ENCODE measurements at regions not wholly inside any gene's neighbourhood (a gene's known extent, or its start where the extent isn't known, plus 50 kb on each side); places are given as distances from the start of the nearest gene placed in this dataset.

DNA sequence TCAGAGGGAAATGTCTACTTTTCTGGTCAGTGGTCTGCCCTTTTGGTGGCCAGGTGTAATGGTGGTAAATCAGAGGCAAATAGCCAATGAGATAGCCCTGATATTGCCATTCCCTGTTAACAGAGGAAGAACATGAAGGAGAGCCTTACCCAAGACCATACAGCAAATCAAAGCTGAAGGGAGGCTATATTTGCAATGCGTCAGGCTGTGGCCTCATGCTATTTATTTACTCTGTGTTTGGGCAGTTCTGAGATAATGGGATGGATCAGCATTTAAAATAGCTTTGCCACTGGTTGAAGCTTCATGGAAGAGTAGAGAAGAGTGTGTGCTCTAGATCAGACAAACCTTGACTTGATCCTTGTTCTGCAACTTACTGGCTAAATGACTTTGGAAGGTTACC, 73.3 kb upstream of the MAML3 start:
- no peaks in the 10 kb centered on the region for H3K9me2 ChIP-seq (ENCODE audit: insufficient read depth)
- H2AFZ ChIP-seq (ENCODE audit: low read depth, low read length, poor library complexity, severe bottlenecking): no peak overlapping the region
- intact Hi-C loops (cut with micrococcal nuclease): no loop called here
- BruUV-seq (replicated peaks): no TSS peak
- no peak overlapping the region for H3K4me3 ChIP-seq (replicated peaks in 1 of 2; ENCODE audit: low read depth in 1 of 2, low read length in 2 of 2)
- H3K27ac ChIP-seq (ENCODE audit: low read depth, low read length): no peak overlapping the region
- H3K79me2 ChIP-seq (ENCODE audit: insufficient read depth, low read length): no peaks in the 10 kb centered on the region
- no peak for TF ChIP-seq TCF7L2 (IDR thresholded peaks at IDR 0.05; ENCODE audit: borderline replicate concordance, extremely low read depth, insufficient read depth, insufficient read length)
- no peak for TF ChIP-seq ZFX (IDR thresholded peaks at IDR 0.05)
- no peak for TF ChIP-seq JUND (IDR thresholded peaks at IDR 0.05)
- TF ChIP-seq, protein P1, sequence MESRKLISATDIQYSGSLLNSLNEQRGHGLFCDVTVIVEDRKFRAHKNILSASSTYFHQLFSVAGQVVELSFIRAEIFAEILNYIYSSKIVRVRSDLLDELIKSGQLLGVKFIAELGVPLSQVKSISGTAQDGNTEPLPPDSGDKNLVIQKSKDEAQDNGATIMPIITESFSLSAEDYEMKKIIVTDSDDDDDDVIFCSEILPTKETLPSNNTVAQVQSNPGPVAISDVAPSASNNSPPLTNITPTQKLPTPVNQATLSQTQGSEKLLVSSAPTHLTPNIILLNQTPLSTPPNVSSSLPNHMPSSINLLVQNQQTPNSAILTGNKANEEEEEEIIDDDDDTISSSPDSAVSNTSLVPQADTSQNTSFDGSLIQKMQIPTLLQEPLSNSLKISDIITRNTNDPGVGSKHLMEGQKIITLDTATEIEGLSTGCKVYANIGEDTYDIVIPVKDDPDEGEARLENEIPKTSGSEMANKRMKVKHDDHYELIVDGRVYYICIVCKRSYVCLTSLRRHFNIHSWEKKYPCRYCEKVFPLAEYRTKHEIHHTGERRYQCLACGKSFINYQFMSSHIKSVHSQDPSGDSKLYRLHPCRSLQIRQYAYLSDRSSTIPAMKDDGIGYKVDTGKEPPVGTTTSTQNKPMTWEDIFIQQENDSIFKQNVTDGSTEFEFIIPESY (IDR thresholded peaks at IDR 0.05; ENCODE audit: extremely low read depth, insufficient replicate concordance, low read length): no peak
- no peak for TF ChIP-seq SIN3A (IDR thresholded peaks at IDR 0.05; ENCODE audit: low read depth)
- no peak for TF ChIP-seq POLR2A (IDR thresholded peaks at IDR 0.05; ENCODE audit: borderline replicate concordance, extremely low read depth, insufficient read depth, insufficient read length)
- no peak for TF ChIP-seq YY1 (IDR thresholded peaks at IDR 0.05; ENCODE audit: extremely low read depth, insufficient replicate concordance, low read depth, low read length)
- TF ChIP-seq CBX3 (IDR thresholded peaks at IDR 0.05; ENCODE audit: low read depth): no peak
- no peak for TF ChIP-seq SP1 (IDR thresholded peaks at IDR 0.05; ENCODE audit: low read depth)
- no peak for TF ChIP-seq RAD21 (IDR thresholded peaks at IDR 0.05; ENCODE audit: low read depth)
- TF ChIP-seq, protein P2, sequence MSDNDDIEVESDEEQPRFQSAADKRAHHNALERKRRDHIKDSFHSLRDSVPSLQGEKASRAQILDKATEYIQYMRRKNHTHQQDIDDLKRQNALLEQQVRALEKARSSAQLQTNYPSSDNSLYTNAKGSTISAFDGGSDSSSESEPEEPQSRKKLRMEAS (IDR thresholded peaks at IDR 0.05): no peak
- no peak for TF ChIP-seq EZH2 (IDR thresholded peaks at IDR 0.05)
- TF ChIP-seq, protein P3, sequence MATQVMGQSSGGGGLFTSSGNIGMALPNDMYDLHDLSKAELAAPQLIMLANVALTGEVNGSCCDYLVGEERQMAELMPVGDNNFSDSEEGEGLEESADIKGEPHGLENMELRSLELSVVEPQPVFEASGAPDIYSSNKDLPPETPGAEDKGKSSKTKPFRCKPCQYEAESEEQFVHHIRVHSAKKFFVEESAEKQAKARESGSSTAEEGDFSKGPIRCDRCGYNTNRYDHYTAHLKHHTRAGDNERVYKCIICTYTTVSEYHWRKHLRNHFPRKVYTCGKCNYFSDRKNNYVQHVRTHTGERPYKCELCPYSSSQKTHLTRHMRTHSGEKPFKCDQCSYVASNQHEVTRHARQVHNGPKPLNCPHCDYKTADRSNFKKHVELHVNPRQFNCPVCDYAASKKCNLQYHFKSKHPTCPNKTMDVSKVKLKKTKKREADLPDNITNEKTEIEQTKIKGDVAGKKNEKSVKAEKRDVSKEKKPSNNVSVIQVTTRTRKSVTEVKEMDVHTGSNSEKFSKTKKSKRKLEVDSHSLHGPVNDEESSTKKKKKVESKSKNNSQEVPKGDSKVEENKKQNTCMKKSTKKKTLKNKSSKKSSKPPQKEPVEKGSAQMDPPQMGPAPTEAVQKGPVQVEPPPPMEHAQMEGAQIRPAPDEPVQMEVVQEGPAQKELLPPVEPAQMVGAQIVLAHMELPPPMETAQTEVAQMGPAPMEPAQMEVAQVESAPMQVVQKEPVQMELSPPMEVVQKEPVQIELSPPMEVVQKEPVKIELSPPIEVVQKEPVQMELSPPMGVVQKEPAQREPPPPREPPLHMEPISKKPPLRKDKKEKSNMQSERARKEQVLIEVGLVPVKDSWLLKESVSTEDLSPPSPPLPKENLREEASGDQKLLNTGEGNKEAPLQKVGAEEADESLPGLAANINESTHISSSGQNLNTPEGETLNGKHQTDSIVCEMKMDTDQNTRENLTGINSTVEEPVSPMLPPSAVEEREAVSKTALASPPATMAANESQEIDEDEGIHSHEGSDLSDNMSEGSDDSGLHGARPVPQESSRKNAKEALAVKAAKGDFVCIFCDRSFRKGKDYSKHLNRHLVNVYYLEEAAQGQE (IDR thresholded peaks at IDR 0.05; ENCODE audit: low read depth): no peak
- TF ChIP-seq, protein P4, sequence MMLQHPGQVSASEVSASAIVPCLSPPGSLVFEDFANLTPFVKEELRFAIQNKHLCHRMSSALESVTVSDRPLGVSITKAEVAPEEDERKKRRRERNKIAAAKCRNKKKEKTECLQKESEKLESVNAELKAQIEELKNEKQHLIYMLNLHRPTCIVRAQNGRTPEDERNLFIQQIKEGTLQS (IDR thresholded peaks at IDR 0.05): no peak
- no peak for TF ChIP-seq SRF (IDR thresholded peaks at IDR 0.05; ENCODE audit: low read depth)
- TF ChIP-seq CEBPB (IDR thresholded peaks at IDR 0.05; ENCODE audit: low read depth): no peak
- TF ChIP-seq EZH2phosphoT487 (IDR thresholded peaks at IDR 0.05; ENCODE audit: borderline replicate concordance): no peak
- TF ChIP-seq, protein P5, sequence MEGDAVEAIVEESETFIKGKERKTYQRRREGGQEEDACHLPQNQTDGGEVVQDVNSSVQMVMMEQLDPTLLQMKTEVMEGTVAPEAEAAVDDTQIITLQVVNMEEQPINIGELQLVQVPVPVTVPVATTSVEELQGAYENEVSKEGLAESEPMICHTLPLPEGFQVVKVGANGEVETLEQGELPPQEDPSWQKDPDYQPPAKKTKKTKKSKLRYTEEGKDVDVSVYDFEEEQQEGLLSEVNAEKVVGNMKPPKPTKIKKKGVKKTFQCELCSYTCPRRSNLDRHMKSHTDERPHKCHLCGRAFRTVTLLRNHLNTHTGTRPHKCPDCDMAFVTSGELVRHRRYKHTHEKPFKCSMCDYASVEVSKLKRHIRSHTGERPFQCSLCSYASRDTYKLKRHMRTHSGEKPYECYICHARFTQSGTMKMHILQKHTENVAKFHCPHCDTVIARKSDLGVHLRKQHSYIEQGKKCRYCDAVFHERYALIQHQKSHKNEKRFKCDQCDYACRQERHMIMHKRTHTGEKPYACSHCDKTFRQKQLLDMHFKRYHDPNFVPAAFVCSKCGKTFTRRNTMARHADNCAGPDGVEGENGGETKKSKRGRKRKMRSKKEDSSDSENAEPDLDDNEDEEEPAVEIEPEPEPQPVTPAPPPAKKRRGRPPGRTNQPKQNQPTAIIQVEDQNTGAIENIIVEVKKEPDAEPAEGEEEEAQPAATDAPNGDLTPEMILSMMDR (IDR thresholded peaks at IDR 0.05 in 2 of 3, conservative IDR thresholded peaks at IDR 0.05 in 1 of 3; ENCODE audit: borderline replicate concordance in 1 of 3, insufficient read depth in 1 of 3, low read depth in 2 of 3, low read length in 2 of 3): no peak
- TF ChIP-seq EGR1 (IDR thresholded peaks at IDR 0.05; ENCODE audit: low read depth): no peak
- no peak for TF ChIP-seq ELF1 (IDR thresholded peaks at IDR 0.05; ENCODE audit: borderline replicate concordance, low read depth)
- no peak overlapping the region for H3K9ac ChIP-seq (ENCODE audit: low read length)
- RAD21 ChIA-PET (ENCODE audit: low non-redundant PET in 1 of 2, low total read pairs in 2 of 2, uncharacterized antibody in 2 of 2, unreplicated experiment in 2 of 2): no interaction called here
- CTCF ChIA-PET: no interaction called here
- H3K4me2 ChIP-seq (ENCODE audit: low read length): no peak overlapping the region
- H3K9me3 ChIP-seq (ENCODE audit: control insufficient read depth in 1 of 2, insufficient read depth in 1 of 2, low read depth in 1 of 2, low read length in 2 of 2): no peaks in the 10 kb centered on the region
- H3K36me3 ChIP-seq (ENCODE audit: control insufficient read depth in 1 of 2, insufficient read depth in 2 of 2, low read length in 2 of 2): no peaks in the 10 kb centered on the region
- no peak for ATAC-seq
- no peaks in the 10 kb centered on the region for H4K20me1 ChIP-seq (ENCODE audit: insufficient read depth)
- no peak for DNase-seq (ENCODE audit: low read depth, low spot score)
- no peaks in the 10 kb centered on the region for H3K27me3 ChIP-seq (ENCODE audit: insufficient read depth, low read length)
- POLR2A ChIA-PET: no interaction called here
- peaks cover 3 to 21% of the 10 kb centered on the region in 2 experiments; a peak in 3 of 4 replicates for H3K4me1 ChIP-seq (ENCODE audit: control insufficient read depth in 1 of 2, insufficient read depth in 2 of 2, low read length in 2 of 2)

Measured in HCT116 (cell line).